Activated naive CD8-positive, alpha-beta T cell (primary cell): ENCODE measurements at regions not wholly inside any gene's neighbourhood (a gene's known extent, or its start where the extent isn't known, plus 50 kb on each side); places are given as distances from the start of the nearest gene placed in this dataset.

Source experiments
- H3K27ac Mint-ChIP-seq: one replicate; pipeline ENCODE4 v1.8.0; 2021; ENCODE audit warnings: mixed read lengths
- H3K27me3 Mint-ChIP-seq: one replicate; pipeline ENCODE4 v1.8.0; 2021; ENCODE audit warnings: mixed read lengths
- H3K36me3 Mint-ChIP-seq: one replicate; pipeline ENCODE4 v1.8.0; 2021; ENCODE audit warnings: mixed read lengths
- H3K4me1 Mint-ChIP-seq: one replicate; pipeline ENCODE4 v1.8.0; 2021; ENCODE audit warnings: low read depth, mixed read lengths
- H3K4me3 Mint-ChIP-seq: one replicate; pipeline ENCODE4 v1.8.0; 2021; ENCODE audit warnings: mild to moderate bottlenecking, mixed read lengths
- H3K9me3 Mint-ChIP-seq: one replicate; pipeline ENCODE4 v1.8.0; 2021; ENCODE audit warnings: low read depth, mixed read lengths

- Mint-ChIP-seq H3K27ac (no peak overlapping the region), H3K9me3 (no peaks in the 10 kb centered on the region), H3K4me3 (no peak overlapping the region), H3K4me1 (no peaks in the 10 kb centered on the region), H3K27me3 (no peaks in the 10 kb centered on the region), H3K36me3 (no peaks in the 10 kb centered on the region)
Measured at GRCh38 chr3:174767853-174768382, 91.2 kb upstream of the NAALADL2 start.

- Mint-ChIP-seq H3K4me1 (no peaks in the 10 kb centered on the region), H3K36me3 (no peaks in the 10 kb centered on the region), H3K27ac (no peak overlapping the region), H3K9me3 (no peaks in the 10 kb centered on the region), H3K4me3 (no peak overlapping the region), H3K27me3 (no peaks in the 10 kb centered on the region)
Measured at GRCh38 chr3:174769171-174769570, 90.0 kb upstream of the NAALADL2 start.

GRCh38 chr3:174775603-174776002 lies 83.5 kb upstream of the NAALADL2 start:
- Mint-ChIP-seq H3K9me3 (no peaks in the 10 kb centered on the region), H3K36me3 (no peaks in the 10 kb centered on the region), H3K4me3 (no peak overlapping the region), H3K4me1 (no peaks in the 10 kb centered on the region), H3K27me3 (no peaks in the 10 kb centered on the region), H3K27ac (no peak overlapping the region)

DNA sequence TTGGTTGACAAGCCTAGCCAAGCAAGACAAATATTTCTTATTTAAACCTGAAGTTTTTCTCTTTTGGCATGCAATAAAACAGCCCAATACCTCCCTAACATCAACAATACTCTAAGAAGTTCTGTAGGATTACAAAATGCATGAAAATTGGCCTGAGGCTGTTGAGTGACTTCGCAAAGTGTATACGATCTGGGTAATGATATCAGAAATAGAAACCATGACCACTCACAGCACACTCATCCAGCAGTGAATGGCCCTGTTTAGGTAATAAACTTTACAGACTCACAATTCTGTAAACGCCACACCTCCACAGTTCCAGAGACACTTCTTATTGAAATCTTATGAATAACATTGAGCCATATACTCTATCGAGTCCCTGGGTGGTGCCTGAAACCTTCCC lies 83.0 kb upstream of the NAALADL2 start:
- Mint-ChIP-seq H3K27me3 (no peaks in the 10 kb centered on the region), H3K4me3 (no peak overlapping the region), H3K9me3 (no peaks in the 10 kb centered on the region), H3K36me3 (no peaks in the 10 kb centered on the region), H3K4me1 (no peaks in the 10 kb centered on the region), H3K27ac (no peak overlapping the region)

DNA sequence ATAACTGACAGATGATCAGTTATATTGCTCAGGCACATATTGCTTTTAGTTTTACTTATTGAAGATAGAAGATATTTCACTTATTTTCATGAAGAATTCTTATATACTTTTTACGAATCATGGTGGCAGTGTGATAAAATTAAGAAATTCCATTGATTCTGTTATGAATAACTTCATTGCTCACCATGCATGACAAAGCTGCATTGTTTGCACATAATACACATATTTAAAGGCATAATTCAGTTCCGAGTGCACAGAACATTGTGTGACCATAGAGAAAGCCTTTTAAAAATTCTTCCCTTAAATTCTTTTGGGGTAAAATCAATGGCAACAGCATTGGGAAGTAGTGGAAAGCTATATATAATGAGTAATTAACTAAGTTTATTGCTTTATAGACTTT lies 82.5 kb upstream of the NAALADL2 start:
- no peak overlapping the region for H3K27ac Mint-ChIP-seq
- H3K9me3 Mint-ChIP-seq, result no peaks in the 10 kb centered on the region
- H3K36me3 Mint-ChIP-seq, result no peaks in the 10 kb centered on the region

GRCh38 chr3:174777813-174778212 lies 81.3 kb upstream of the NAALADL2 start:
- H3K27ac Mint-ChIP-seq, result no peak overlapping the region
- H3K36me3 Mint-ChIP-seq, result no peaks in the 10 kb centered on the region
- H3K4me1 Mint-ChIP-seq, result no peaks in the 10 kb centered on the region
- no peaks in the 10 kb centered on the region for H3K9me3 Mint-ChIP-seq
- H3K27me3 Mint-ChIP-seq, result no peaks in the 10 kb centered on the region
- H3K4me3 Mint-ChIP-seq, result no peak overlapping the region

More for the DNA sequence above, 82.5 kb upstream of the NAALADL2 start:
- Mint-ChIP-seq H3K4me3 (no peak overlapping the region), H3K27me3 (no peaks in the 10 kb centered on the region), H3K4me1 (no peaks in the 10 kb centered on the region)

GRCh38 chr3:174783502-174783901 lies 75.6 kb upstream of the NAALADL2 start:
- no peaks in the 10 kb centered on the region for H3K9me3 Mint-ChIP-seq
- H3K27me3 Mint-ChIP-seq, result no peaks in the 10 kb centered on the region
- H3K27ac Mint-ChIP-seq, result no peak overlapping the region
- no peaks in the 10 kb centered on the region for H3K36me3 Mint-ChIP-seq
- H3K4me3 Mint-ChIP-seq, result no peak overlapping the region
- no peaks in the 10 kb centered on the region for H3K4me1 Mint-ChIP-seq

DNA sequence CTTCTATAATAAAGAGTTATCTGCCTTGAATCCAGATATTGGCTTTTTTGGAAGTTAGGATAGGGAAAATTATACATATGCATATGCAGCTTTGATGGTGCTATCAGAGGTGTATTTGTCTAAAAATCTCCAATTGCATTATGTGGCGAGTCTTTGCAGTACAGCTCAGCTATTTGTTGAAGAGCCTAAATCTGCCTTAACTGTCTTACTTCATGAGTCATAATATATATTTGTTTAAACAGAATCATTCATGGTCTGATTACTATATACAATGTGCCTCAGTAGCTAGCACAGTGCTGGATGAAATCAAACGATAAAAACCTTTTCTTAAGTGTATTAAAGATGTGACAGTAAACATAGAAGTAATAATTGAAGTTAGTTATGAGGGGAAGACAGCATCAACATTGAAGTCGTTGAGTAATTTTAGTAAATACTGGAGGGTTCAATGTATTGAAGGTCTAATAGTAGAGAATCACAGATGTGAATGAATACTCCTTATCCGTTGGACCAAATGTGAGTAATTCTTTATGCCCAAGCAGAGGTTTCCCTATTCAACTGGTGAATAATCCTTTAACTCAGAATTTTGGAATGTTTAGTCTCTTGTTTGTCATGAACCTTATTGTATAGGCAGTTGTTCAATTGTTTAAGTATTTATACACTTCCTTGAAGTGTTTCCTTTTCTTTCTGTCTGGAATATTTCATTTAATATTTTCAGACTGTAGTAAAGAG lies 74.8 kb upstream of the NAALADL2 start:
- Mint-ChIP-seq H3K4me1 (no peaks in the 10 kb centered on the region), H3K4me3 (no peak overlapping the region), H3K36me3 (no peaks in the 10 kb centered on the region), H3K27me3 (no peaks in the 10 kb centered on the region), H3K9me3 (no peaks in the 10 kb centered on the region), H3K27ac (no peak overlapping the region)

GRCh38 chr3:174786825-174787224 lies 72.3 kb upstream of the NAALADL2 start:
- no peak overlapping the region for H3K4me3 Mint-ChIP-seq
- no peaks in the 10 kb centered on the region for H3K9me3 Mint-ChIP-seq
- H3K27me3 Mint-ChIP-seq, result no peaks in the 10 kb centered on the region
- H3K36me3 Mint-ChIP-seq, result no peaks in the 10 kb centered on the region
- no peak overlapping the region for H3K27ac Mint-ChIP-seq
- H3K4me1 Mint-ChIP-seq, result no peaks in the 10 kb centered on the region

DNA sequence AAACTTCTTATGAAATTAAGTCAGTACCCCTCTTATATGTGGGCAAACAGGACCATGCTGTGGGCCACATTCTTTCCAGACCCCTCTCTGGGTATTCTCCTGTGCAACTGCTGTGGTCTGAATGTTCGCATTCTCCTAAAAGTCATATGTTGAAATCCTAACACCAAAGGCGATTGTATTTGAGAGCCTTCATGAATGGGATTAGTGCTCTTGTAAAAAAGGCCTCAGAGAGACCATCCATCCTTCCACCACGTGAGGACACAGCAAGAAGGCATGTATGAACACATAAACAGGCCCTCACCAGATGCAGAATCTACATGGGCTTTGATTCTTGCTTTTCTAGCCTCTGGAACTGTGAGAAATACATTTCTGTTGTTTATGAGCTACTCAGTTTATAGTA lies 68.0 kb upstream of the NAALADL2 start:
- Mint-ChIP-seq H3K4me3 (no peak overlapping the region), H3K27ac (no peak overlapping the region), H3K9me3 (no peaks in the 10 kb centered on the region), H3K4me1 (no peaks in the 10 kb centered on the region), H3K36me3 (no peaks in the 10 kb centered on the region), H3K27me3 (no peaks in the 10 kb centered on the region)

DNA sequence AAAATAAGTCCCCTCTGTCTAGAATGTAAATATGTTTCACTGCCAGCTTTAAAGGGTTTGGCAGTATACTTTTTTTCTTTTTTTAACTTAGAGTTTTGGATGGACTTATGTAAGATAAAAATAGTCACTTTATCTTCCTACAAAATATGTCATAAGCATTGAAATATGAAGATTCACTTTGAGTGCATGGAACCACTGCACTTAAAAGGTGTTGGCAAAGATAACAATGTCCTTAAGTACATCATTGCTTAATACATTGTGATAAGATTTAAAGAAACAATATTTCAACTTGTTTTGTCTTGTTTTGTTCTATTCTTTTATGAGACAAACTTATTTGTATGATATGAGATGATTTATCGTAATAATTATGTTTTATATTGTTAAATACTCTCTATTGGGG lies 66.3 kb upstream of the NAALADL2 start:
- Mint-ChIP-seq H3K36me3 (no peaks in the 10 kb centered on the region), H3K4me1 (no peaks in the 10 kb centered on the region), H3K4me3 (no peak overlapping the region), H3K27me3 (no peaks in the 10 kb centered on the region), H3K27ac (no peak overlapping the region), H3K9me3 (no peaks in the 10 kb centered on the region)
